GM12892 (cell line): ENCODE measurements at regions not wholly inside any gene's neighbourhood (a gene's known extent, or its start where the extent isn't known, plus 50 kb on each side); places are given as distances from the start of the nearest gene placed in this dataset.

Experiments
- POLR2A ChIP-seq: IDR thresholded peaks from 2 replicates; pipeline ENCODE4 v1.6.1; 2011; ENCODE audit warnings: low read depth, low read length, control low read depth
- POLR2AphosphoS5 ChIP-seq: IDR thresholded peaks from 2 replicates; pipeline ENCODE4 v1.6.1; 2011; ENCODE audit warnings: low read depth, low read length, control low read depth
- TAF1 ChIP-seq: IDR thresholded peaks from 2 replicates; pipeline ENCODE4 v1.6.1; 2011; ENCODE audit warnings: low read depth, mild to moderate bottlenecking, control low read depth, low read length, borderline replicate concordance

DNA sequence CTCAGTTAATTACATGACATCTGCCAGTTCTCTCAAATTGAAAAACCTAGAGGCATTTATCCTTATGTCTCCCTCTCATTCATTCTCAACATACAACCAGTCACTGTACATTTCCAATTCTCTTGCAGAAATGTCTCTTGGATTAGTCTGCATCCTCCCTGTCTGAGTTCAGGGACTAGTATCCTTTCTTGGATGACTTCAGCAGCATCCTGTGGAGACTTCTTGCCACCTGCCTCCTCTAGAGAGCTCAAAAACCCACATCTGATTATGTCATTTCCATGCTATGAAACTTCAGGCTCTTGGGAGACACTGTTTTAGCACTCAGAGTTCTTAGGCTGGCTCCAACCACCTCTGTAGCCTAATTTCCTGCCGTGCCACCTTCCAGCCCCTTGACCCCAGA is 515.1 kb upstream of the DIPK2B start:
- no peak for TF ChIP-seq TAF1
- TF ChIP-seq POLR2A: no peak
- no peak for TF ChIP-seq POLR2AphosphoS5
